ENCODE measurements at regions not wholly inside any gene's neighbourhood (a gene's known extent, or its start where the extent isn't known, plus 50 kb on each side); places are given as distances from the start of the nearest gene placed in this dataset.

DNA sequence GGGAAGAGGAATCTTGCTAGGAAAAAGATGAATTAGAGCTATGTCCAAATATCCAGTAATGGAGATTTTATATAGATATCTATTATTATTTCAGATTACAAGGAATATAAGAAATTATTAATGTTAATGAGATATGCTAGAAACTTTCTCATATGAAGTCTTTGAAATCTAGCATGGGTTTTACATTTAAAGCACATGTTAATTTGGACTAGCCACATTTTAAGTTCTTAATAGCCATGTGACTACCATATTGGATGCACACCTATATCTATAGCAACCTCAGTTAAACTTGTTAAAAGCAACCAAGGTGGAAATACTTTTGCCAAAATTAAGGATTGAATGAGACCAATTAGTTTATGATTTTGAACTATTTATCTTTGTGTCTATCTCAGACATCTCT, 86.7 kb upstream of the CNTNAP4 start:
- intact Hi-C loops (cut with DNase I) = no loop called here
- Histone ChIP-seq H3K4me3 (replicated peaks in 1 of 3) (no peak overlapping the region), H3K36me3 (no peaks in the 10 kb centered on the region), H3K4me1 (no peaks in the 10 kb centered on the region), H3K9me3 (no peaks in the 10 kb centered on the region), H3K27ac (no peak overlapping the region), H3K27me3 (no peaks in the 10 kb centered on the region)
- no peak for TF ChIP-seq POLR2A (IDR thresholded peaks at IDR 0.05)
- DNase-seq = no peak

GRCh38 chr16:76193906-76194615, 83.1 kb upstream of the CNTNAP4 start:
- intact Hi-C loops (cut with DNase I) = no loop called here
- H3K36me3 ChIP-seq = no peaks in the 10 kb centered on the region
- no peaks in the 10 kb centered on the region for H3K4me1 ChIP-seq
- H3K4me3 ChIP-seq (replicated peaks in 1 of 3) = no peak overlapping the region
- no peak for DNase-seq
- no peaks in the 10 kb centered on the region for H3K9me3 ChIP-seq
- no peak overlapping the region for H3K27ac ChIP-seq
- H3K27me3 ChIP-seq = no peaks in the 10 kb centered on the region
- no peak for TF ChIP-seq CTCF (IDR thresholded peaks at IDR 0.05)
- no peak for TF ChIP-seq POLR2A (IDR thresholded peaks at IDR 0.05)
- WGBS, 2 donors = 35 to 37% methylated on average over 8 of the region's 8 CpGs

GRCh38 chr16:76194616-76195015, 82.6 kb upstream of the CNTNAP4 start:
- 32 to 36% methylated on average over 2 of the region's 2 CpGs for WGBS, 2 donors
- H3K27ac ChIP-seq = no peak overlapping the region
- no peaks in the 10 kb centered on the region for H3K9me3 ChIP-seq
- no peak for TF ChIP-seq POLR2A (IDR thresholded peaks at IDR 0.05)
- no peak for TF ChIP-seq CTCF (IDR thresholded peaks at IDR 0.05)
- no peak overlapping the region for H3K4me3 ChIP-seq (replicated peaks in 1 of 3)
- no peaks in the 10 kb centered on the region for H3K27me3 ChIP-seq
- H3K4me1 ChIP-seq = no peaks in the 10 kb centered on the region
- no peaks in the 10 kb centered on the region for H3K36me3 ChIP-seq
- intact Hi-C loops (cut with DNase I) = no loop called here
- DNase-seq = no peak

- intact Hi-C loops (cut with DNase I) = no loop called here
- TF ChIP-seq POLR2A (IDR thresholded peaks at IDR 0.05) (no peak), CTCF (IDR thresholded peaks at IDR 0.05) (no peak)
- 72 to 83% methylated on average over 3 of the region's 3 CpGs for WGBS, 2 donors
- Histone ChIP-seq H3K27me3 (no peaks in the 10 kb centered on the region), H3K4me1 (no peaks in the 10 kb centered on the region), H3K27ac (no peak overlapping the region), H3K4me3 (replicated peaks in 1 of 3) (no peak overlapping the region), H3K36me3 (no peaks in the 10 kb centered on the region), H3K9me3 (no peaks in the 10 kb centered on the region)
- no peak for DNase-seq
These were observed 82.1 kb upstream of the CNTNAP4 start for GRCh38 chr16:76195056-76195455.

- no peaks in the 10 kb centered on the region for H3K36me3 ChIP-seq
- WGBS, 2 donors = 59 to 62% methylated on average over 2 of the region's 2 CpGs
- no peaks in the 10 kb centered on the region for H3K9me3 ChIP-seq
- no peaks in the 10 kb centered on the region for H3K4me1 ChIP-seq
- no peak for TF ChIP-seq CTCF (IDR thresholded peaks at IDR 0.05)
- TF ChIP-seq POLR2A (IDR thresholded peaks at IDR 0.05) = no peak
- H3K27ac ChIP-seq = no peak overlapping the region
- H3K4me3 ChIP-seq (replicated peaks in 1 of 3) = no peak overlapping the region
- H3K27me3 ChIP-seq = no peaks in the 10 kb centered on the region
- no peak for DNase-seq
- intact Hi-C loops (cut with DNase I) = no loop called here
These were observed 81.6 kb upstream of the CNTNAP4 start for GRCh38 chr16:76195648-76196047.
